Parathyroid adenoma (tissue), 2 donors: ENCODE measurements at regions not wholly inside any gene's neighbourhood (a gene's known extent, or its start where the extent isn't known, plus 50 kb on each side); places are given as distances from the start of the nearest gene placed in this dataset.
"Not testable (repeated sequence)": the region's sequence is repeated elsewhere in the genome, so short reads cannot be mapped to it uniquely, and the experiment has no call there.

ENCODE experiments used
- H2AFZ ChIP-seq: fragments of 300-600 bp; sonication (generic); one replicate; pipeline ENCODE4 v1.7.0; 2017; ENCODE audit warnings: antibody characterized with exemption, mild to moderate bottlenecking
- H3K27ac ChIP-seq: fragments of 300-600 bp; sonication (generic); one replicate; pipeline ENCODE4 v1.7.0; 2017
- H3K27me3 ChIP-seq: fragments of 300-600 bp; sonication (generic); one replicate; pipeline ENCODE4 v1.7.0; 2017; ENCODE audit warnings: low read length; ENCODE audit not compliant: control insufficient read depth, insufficient read depth
- H3K36me3 ChIP-seq: fragments of 300-600 bp; sonication (generic); one replicate; pipeline ENCODE4 v1.7.0; 2017; ENCODE audit warnings: low read length; ENCODE audit not compliant: control insufficient read depth, insufficient read depth
- H3K4me1 ChIP-seq: fragments of 300-600 bp; sonication (generic); one replicate; pipeline ENCODE4 v1.7.0; 2017; ENCODE audit warnings: control low read depth
- H3K4me2 ChIP-seq: fragments of 300-600 bp; sonication (generic); one replicate; pipeline ENCODE4 v1.7.0; 2017; ENCODE audit warnings: low read length
- H3K4me3 ChIP-seq: fragments of 300-600 bp; sonication (generic); one replicate; pipeline ENCODE4 v1.7.0; 2017; ENCODE audit warnings: low read depth, low read length
- H3K79me2 ChIP-seq: fragments of 300-600 bp; sonication (generic); one replicate; pipeline ENCODE4 v1.7.0; 2017; ENCODE audit warnings: control low read depth
- H3K9ac ChIP-seq: fragments of 300-600 bp; sonication (generic); one replicate; pipeline ENCODE4 v1.7.0; 2017; ENCODE audit warnings: mild to moderate bottlenecking
- H3K9me3 ChIP-seq: fragments of 300-600 bp; sonication (generic); one replicate; pipeline ENCODE4 v1.7.0; 2017; ENCODE audit warnings: low read length; ENCODE audit not compliant: control insufficient read depth
- TF ChIP-seq, protein P1 (sequence below): fragments of 300-600 bp; sonication (generic); IDR thresholded peaks from one replicate; pipeline ENCODE4 v1.7.0; 2017; ENCODE audit warnings: antibody characterized with exemption, mild to moderate bottlenecking
- donor health status: primary hyperparathyroidism.

GRCh38 chr18:55685638-55686037, 97.6 kb upstream of the TCF4 start:
- H3K9me3 ChIP-seq: no peaks in the 10 kb centered on the region
- no peaks in the 10 kb centered on the region for H3K79me2 ChIP-seq
- no peaks in the 10 kb centered on the region for H3K4me1 ChIP-seq
- no peak overlapping the region for H3K27ac ChIP-seq
- no peak overlapping the region for H3K4me3 ChIP-seq
- no peaks in the 10 kb centered on the region for H3K27me3 ChIP-seq
- TF ChIP-seq, protein P1, sequence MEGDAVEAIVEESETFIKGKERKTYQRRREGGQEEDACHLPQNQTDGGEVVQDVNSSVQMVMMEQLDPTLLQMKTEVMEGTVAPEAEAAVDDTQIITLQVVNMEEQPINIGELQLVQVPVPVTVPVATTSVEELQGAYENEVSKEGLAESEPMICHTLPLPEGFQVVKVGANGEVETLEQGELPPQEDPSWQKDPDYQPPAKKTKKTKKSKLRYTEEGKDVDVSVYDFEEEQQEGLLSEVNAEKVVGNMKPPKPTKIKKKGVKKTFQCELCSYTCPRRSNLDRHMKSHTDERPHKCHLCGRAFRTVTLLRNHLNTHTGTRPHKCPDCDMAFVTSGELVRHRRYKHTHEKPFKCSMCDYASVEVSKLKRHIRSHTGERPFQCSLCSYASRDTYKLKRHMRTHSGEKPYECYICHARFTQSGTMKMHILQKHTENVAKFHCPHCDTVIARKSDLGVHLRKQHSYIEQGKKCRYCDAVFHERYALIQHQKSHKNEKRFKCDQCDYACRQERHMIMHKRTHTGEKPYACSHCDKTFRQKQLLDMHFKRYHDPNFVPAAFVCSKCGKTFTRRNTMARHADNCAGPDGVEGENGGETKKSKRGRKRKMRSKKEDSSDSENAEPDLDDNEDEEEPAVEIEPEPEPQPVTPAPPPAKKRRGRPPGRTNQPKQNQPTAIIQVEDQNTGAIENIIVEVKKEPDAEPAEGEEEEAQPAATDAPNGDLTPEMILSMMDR: no peak
- no peak overlapping the region for H3K4me2 ChIP-seq
- no peak overlapping the region for H3K9ac ChIP-seq
- no peaks in the 10 kb centered on the region for H3K36me3 ChIP-seq
- H2AFZ ChIP-seq: no peak overlapping the region

DNA sequence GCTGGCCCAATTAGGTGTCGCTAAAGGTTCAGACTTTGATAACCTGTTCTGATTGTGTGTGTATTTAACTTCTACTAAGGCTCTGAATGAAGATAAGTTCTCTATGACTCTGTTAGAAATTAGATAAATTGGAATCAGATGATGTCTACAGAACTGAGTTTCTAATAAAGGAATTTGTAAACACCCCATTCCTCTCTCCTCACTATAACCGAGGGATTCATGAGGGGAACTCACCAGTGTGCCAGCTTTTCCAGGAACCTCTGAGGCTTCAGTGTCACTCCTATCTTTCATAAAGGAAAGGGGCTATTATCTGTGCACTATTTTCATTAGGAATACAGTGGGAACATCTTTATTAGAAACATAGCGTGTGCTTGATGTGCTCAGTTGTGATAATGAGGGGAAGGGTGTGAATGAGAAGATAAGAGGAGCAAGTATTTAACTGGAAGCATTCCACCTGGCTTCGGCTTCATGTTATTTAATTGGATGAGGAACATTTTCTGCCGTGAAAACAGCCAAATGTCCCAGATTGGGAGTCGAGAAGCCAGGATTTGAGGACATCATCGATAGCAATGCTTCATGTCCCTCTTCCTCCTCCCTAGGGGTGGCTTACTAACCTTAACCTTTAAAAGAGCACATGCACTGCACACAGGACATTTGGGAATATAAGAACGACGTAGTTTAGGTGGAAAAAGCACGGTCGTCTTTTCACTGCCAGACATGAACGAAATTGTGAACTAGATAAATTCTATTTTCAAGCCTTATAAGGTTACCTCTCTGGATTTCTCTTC, 84.8 kb upstream of the TCF4 start:
- Histone ChIP-seq H3K27ac (no peak overlapping the region), H3K4me1 (no peaks in the 10 kb centered on the region), H2AFZ (no peak overlapping the region), H3K27me3 (no peaks in the 10 kb centered on the region), H3K36me3 (no peaks in the 10 kb centered on the region), H3K9ac (no peak overlapping the region), H3K4me2 (no peak overlapping the region), H3K4me3 (no peak overlapping the region), H3K9me3 (no peaks in the 10 kb centered on the region), H3K79me2 (no peaks in the 10 kb centered on the region)
- TF ChIP-seq, protein P1: no peak

DNA sequence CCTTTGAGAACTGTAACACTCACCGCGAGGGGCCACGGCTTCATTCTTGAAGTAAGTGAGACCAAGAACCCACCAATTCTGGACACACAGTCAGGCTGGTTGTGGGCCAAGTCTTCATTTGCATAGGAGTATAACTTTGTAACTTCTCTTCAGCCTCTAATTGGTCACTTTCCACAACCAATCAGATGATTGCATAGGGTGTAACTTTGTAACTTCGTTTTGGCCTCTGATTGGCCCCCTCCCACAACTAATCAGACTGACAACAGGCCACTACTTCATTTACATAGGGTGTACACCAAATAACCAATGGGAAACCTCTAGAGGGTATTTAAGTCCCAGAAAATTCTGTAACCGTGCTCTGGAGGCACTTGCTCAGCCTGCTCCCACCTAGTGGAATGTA, 77.5 kb upstream of the TCF4 start:
- TF ChIP-seq, protein P1: no peak
- Histone ChIP-seq H2AFZ (no peak overlapping the region), H3K27me3 (no peaks in the 10 kb centered on the region)

GRCh38 chr18:55664758-55665400, 76.9 kb upstream of the TCF4 start:
- H3K9ac ChIP-seq, H2AFZ ChIP-seq, H3K4me2 ChIP-seq, H3K4me3 ChIP-seq, H3K27me3 ChIP-seq, H3K27ac ChIP-seq, H3K4me1 ChIP-seq, H3K79me2 ChIP-seq, H3K9me3 ChIP-seq, H3K36me3 ChIP-seq: not testable (repeated sequence)

More for the DNA sequence above, 77.5 kb upstream of the TCF4 start:
- H3K4me3 ChIP-seq: no peak overlapping the region
- no peaks in the 10 kb centered on the region for H3K36me3 ChIP-seq
- no peaks in the 10 kb centered on the region for H3K9me3 ChIP-seq
- no peaks in the 10 kb centered on the region for H3K4me1 ChIP-seq
- no peaks in the 10 kb centered on the region for H3K79me2 ChIP-seq
- H3K4me2 ChIP-seq: no peak overlapping the region
- H3K27ac ChIP-seq: no peak overlapping the region
- H3K9ac ChIP-seq: no peak overlapping the region

DNA sequence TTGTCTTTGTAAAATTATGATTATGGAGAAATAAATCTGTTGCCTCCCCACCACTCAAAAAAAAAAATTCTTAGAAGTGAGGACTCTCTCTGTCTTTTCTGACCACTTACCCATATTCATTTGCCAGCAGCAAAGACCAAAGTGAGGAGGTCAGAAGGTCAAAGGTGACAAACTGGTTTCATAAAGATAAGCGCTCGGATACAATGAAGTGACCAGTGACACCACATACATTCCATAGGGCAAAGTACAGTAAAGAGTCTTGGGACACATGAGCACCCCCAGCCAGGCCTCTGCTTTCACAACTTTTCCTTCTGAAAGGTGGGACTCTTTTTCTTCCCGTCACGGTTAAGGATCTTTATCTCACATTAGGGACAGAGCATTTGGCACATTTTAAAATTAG, 75.9 kb upstream of the TCF4 start:
- no peak overlapping the region for H3K27ac ChIP-seq
- no peak overlapping the region for H3K4me2 ChIP-seq
- no peaks in the 10 kb centered on the region for H3K4me1 ChIP-seq
- H3K36me3 ChIP-seq: no peaks in the 10 kb centered on the region
- no peaks in the 10 kb centered on the region for H3K9me3 ChIP-seq
- H3K9ac ChIP-seq: no peak overlapping the region
- no peak overlapping the region for H2AFZ ChIP-seq
- TF ChIP-seq, protein P1: no peak
- H3K4me3 ChIP-seq: no peak overlapping the region
- H3K79me2 ChIP-seq: no peaks in the 10 kb centered on the region
- no peaks in the 10 kb centered on the region for H3K27me3 ChIP-seq
